HG03045 (cell line): ENCODE measurements at regions not wholly inside any gene's neighbourhood (a gene's known extent, or its start where the extent isn't known, plus 50 kb on each side); places are given as distances from the start of the nearest gene placed in this dataset.

Source experiments
- ATAC-seq: cut with Tn5 transposase; IDR thresholded peaks from one replicate; pipeline ENCODE4 v1.9.1; 2021; ENCODE audit warnings: mild to moderate bottlenecking, moderate library complexity; ENCODE audit not compliant: unreplicated experiment

DNA sequence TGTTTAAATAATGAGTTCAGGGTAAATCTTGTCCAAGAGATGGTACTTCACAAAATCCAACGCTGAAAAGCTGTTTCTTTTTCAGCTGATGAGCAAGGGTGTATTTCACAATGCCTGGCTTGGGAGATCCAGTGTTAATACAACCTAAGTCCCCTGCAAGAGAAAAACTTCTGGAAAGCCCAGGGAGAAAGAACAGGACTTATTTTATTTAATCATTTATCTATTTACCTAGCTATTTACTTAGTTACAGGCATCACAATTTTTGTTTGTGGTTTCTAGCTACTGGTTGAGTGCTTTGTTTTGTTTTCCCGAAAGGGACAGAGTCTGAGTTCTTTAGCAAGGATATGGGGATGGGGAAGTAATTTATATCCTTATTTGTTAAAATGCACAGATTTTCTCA is 598.2 kb upstream of the SYT4 start:
- no peak for ATAC-seq

GRCh38 chr18:43876286-43876685 is 599.0 kb upstream of the SYT4 start:
- no peak for ATAC-seq

- no peak for ATAC-seq
Measured at GRCh38 chr18:43876748-43877147, 599.5 kb upstream of the SYT4 start.

- no peak for ATAC-seq
Measured at GRCh38 chr18:43877616-43878321, 600.5 kb upstream of the SYT4 start.

GRCh38 chr18:43879415-43879814 is 602.1 kb upstream of the SYT4 start:
- ATAC-seq = no peak

- no peak for ATAC-seq
Measured at GRCh38 chr18:43882358-43883055, 605.2 kb upstream of the SYT4 start.

DNA sequence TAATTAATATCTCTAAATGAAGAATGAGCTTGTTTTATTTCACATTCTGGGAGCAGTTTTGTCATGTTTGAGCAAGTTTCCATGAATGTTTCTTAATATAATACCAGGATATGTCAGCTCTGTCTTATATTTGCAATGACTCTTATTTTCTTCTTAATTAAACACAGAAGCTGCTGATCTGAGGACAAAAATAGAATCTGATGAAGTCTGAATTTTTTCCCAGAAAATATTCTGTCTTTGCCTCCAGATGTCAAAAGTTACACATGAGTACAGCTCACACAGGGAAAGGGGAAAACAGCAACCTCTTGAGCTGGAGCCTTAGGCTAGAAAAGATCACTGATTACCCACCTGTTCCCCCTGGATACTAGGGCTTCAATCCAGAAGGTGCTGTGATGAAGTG is 606.6 kb upstream of the SYT4 start:
- no peak for ATAC-seq

- no peak for ATAC-seq
Measured at GRCh38 chr18:43886341-43886740, 609.1 kb upstream of the SYT4 start.

- ATAC-seq = no peak
Measured at GRCh38 chr18:43887491-43887890, 610.2 kb upstream of the SYT4 start.

- no peak for ATAC-seq
Measured at GRCh38 chr18:43888598-43888997, 611.3 kb upstream of the SYT4 start.

DNA sequence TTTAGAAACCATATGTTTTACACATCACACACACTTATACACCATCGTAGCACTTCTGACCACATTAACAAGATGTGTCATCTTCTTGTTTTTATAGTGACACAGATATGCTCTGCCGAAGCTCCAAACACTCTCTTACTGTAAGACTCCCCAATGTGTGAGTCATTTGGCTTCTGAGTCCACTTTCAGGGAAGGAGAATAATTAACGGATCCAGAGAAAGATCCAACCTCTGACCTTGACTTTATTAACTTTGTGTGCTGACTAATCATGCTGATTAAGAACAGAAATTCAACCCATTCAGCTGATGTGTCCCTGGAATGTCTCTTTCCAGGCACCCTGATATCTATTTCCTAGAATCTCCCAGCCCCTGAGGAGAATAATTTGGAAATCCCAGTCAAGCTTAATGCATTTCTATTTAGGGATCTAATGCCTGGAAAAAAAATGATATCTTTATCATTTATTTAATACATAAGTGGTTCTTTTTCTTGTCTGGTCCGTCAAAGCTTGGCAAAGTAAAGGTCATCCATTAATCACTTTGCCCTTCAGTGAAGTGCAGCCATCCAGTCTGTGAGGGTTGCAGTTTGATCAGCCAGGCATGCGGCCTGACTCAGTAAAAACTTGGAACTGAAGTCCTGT is 615.8 kb upstream of the SYT4 start:
- ATAC-seq = no peak

- no peak for ATAC-seq
Measured at GRCh38 chr18:43904209-43904837, 627.0 kb upstream of the SYT4 start.

DNA sequence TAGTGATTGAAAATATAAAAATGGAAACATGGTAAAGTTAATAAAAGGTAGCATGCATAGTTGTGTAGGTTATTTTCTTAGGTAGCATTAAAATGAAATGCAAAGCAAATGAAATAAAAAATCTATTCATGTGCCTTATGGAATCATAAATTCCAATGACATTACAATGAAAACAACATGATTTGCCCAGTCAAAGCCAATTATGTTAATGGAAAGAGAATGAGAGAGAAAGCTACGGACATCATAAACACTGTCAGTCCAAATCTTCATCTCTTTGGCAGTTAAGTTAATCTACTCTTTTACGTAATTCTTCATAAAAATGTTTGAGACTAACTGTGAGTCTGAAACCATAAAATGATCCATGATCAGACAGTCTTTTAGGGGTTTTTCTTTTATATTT is 636.7 kb upstream of the SYT4 start:
- no peak for ATAC-seq

- no peak for ATAC-seq
Measured at GRCh38 chr18:43916984-43917383, 639.7 kb upstream of the SYT4 start.

DNA sequence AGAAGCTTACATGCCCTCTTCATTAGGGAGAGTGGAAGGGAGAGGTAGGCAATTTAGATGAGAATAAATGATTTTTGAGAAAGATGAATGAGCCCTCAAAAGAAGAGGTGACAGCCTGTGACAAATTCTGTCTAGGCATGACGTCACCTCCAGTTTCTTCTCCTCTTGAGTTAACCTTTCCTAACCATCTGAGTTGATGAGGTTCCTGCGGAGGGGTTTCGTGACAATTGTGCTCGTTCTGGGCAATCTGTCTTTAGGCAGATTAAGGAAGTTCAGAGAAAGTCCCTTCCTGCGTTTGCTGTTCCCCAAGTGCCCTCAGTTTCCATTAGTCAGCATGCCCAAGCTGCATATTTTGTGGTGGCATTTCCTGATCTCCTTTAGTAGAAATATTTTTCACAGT is 640.2 kb upstream of the SYT4 start:
- ATAC-seq = no peak

GRCh38 chr18:43919551-43919950 is 642.3 kb upstream of the SYT4 start:
- ATAC-seq = no peak

DNA sequence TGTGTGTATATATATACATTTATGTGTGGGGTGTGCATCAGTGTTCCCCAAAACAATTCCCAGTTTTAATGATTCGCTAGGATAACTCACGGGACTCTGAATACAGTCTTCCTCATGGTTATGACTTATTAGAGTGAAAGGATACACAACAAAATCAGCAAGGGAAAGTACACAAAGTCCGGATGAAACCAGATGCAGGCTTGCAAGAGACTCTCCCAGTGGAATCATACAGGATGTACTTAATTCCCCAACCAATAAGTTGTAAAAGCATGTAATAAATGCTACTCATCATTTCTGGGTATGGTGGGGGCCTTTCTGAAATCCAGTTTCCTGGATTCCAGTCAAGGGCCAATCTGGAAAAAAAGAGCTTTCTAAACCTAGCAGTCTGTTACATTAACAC is 654.1 kb upstream of the SYT4 start:
- no peak for ATAC-seq

GRCh38 chr18:43932140-43932539 is 654.9 kb upstream of the SYT4 start:
- no peak for ATAC-seq

DNA sequence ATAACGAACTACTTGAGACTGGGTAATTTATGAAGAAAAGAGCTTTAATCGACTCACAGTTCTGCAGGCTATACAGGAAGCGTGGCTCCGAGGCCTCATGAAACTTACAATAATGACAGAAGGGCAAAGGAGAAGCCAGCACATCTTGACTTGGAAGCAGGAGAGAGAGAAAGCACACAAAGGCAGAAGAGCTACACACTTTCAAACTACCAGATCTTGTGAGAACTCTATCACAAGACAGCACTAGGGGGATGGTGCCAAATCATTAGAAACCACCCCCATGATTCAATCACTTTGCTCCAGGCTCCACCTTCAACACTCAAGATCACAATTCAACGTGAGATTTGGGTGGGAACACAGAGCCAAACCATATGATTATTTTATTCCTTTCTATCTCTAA is 655.9 kb upstream of the SYT4 start:
- ATAC-seq = no peak

DNA sequence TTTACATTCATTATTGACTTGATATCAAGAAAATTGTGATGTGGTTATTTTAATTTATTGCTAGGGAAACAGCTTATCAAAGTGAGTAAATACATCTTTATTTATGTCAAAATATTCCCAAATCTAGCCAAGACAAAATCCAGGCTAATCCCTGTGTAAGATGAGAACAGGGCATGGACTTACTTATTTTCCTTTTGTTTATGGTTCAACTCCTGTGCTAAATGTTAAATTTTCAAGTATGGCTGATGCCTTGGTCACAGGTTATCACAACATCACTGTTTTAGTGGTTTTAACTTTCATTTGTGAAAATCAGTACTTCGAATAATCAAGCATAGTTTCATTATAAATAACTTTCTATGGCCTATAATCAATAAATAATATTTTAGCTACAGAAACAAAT is 657.0 kb upstream of the SYT4 start:
- no peak for ATAC-seq

- ATAC-seq = no peak
Measured at GRCh38 chr18:43934781-43935471, 657.6 kb upstream of the SYT4 start.
